HG03095 (cell line): ENCODE measurements at regions not wholly inside any gene's neighbourhood (a gene's known extent, or its start where the extent isn't known, plus 50 kb on each side); places are given as distances from the start of the nearest gene placed in this dataset.

Source experiments
- ATAC-seq: cut with Tn5 transposase; IDR thresholded peaks from one replicate; pipeline ENCODE4 v1.9.1; 2021; ENCODE audit warnings: moderate library complexity; ENCODE audit not compliant: unreplicated experiment

- ATAC-seq = no peak
These were observed 189.1 kb downstream of the PCDH18 start for GRCh38 chr4:137343221-137343620.

DNA sequence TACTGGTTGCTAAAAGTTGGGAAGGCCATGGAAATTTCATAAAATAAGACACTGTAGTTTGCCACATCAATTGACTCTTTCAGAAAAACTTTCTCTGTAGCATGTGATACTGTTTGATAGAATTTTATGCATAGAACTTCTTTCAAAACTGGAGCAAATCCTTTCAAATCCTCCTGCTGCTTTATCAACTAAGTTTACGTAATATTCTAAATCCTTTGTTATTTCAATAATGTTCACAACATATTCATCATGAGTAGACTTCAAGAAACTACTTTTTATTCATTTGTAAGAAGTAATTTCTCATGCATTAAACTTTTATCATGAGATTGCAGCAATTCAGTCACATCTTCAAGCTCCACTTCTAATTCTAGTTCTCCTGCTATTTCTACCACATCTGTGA is 199.3 kb downstream of the PCDH18 start:
- ATAC-seq = no peak

DNA sequence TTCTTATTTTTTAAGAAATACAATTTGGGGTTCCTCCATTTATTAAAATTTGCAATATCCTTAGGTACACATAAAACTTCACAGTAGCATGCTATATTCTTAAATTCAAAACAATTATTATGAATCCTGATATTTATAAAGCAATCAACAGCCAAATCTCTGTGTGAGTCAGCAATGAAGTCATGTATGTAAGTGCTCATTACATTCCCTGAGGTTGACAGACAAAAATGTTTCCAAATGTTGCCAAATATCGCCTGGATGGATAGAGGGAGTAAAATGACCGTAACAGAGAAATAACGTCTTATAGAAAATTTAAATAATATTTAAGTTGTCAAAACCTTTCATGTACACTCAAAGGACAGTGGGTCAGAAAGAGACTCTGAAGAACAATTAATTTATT is 220.0 kb downstream of the PCDH18 start:
- no peak for ATAC-seq

DNA sequence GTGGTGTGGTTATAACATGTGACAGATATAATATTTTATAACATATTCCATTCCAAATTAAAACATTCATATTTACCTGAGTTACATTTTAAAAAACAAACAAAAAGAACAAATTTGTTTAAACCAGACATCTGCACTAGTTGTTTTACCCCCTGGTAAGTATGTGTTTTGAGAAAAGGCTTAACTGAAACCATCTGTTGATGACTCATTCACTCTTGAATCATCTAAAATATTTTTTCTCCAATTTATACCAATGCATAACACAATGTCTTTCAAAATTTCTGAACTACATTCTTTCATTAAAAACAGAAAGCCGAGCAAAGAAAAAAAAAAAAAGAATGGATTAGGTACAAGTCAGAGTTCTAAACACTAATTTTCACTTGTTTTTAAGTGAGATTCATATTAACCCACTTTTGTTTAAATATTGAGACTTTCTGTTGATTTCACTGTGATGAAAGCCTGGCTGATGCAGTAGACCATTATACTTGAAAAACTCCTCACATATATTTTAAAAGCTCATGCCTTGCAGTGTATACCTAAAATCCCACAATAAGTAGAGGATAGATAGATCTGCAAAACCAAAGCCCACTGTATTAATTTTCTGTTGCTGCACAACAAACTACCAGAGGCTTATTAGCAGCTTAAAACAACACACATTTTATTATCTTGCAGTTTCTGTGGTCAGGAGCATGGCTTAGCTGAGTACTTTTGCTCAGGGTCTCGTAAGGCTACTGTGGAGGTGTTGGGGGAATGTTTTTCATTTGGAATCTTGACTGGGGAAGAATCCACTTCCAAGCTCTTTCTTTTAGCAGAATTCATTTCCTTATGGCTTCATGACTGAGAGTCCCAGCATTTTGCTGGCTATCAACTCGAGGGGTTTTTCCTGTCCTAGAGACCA is 221.5 kb downstream of the PCDH18 start:
- ATAC-seq = no peak

GRCh38 chr4:137310166-137310565 is 222.1 kb downstream of the PCDH18 start:
- no peak for ATAC-seq

- ATAC-seq = no peak
These were observed 222.9 kb downstream of the PCDH18 start for GRCh38 chr4:137309424-137309823.

- ATAC-seq = no peak
These were observed 224.5 kb downstream of the PCDH18 start for GRCh38 chr4:137307806-137308205.

- ATAC-seq = no peak
These were observed 231.5 kb downstream of the PCDH18 start for GRCh38 chr4:137300776-137301175.

DNA sequence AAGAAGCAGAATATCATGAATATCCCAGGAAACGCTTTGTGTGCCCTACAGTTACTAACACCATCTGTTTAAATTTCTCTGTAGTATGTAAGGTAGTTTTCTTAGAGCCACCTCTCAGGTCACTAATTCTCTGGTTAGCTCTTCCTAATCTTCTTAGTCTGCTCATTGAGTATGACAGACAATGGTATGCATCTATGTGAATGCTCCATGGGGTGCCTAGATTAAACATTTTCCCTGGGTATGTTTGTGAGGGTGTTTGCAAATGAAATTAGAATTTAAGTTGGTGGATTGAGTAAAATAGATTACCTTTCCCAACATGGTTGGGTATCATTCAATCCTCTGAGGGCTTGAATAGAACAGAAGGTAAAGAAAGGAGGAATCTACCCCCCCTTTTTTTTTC is 233.0 kb downstream of the PCDH18 start:
- ATAC-seq = no peak

DNA sequence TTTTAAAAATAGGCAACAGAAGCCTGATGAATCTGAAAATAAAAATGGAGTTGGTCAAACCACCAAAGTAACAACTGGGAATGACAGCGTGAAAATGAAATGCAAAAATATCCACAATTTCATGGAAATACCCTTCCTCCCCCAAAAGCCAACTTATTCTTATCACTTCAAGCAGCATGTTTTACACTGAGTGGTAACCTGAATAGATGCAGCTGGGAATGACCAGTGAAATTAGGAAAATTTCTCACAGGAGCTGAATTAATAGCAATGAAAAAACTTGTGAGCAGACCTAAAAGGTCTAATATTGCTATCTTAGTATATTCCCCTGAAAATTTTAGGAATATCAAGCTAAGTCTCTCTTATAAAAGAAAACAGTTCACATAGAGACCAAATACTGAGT is 239.0 kb downstream of the PCDH18 start:
- no peak for ATAC-seq

DNA sequence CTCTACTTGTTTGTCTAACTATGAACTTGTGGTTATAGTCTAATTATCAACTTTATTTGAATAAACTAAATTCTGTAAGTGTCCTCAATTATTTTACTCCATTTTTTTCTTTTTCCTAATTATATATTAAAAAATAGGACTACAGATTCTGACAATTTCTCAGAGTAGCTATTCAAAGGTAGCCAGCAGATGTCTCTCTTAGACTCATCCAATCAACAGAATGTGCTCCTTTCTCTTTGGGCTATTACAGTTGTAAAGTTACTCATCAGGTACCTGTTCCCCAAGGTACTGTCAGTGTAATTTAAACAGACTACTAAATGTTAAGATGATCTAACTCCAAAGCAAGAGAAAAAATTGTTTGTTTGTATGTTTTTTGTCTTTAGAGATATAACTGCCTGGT is 248.6 kb downstream of the PCDH18 start:
- no peak for ATAC-seq

DNA sequence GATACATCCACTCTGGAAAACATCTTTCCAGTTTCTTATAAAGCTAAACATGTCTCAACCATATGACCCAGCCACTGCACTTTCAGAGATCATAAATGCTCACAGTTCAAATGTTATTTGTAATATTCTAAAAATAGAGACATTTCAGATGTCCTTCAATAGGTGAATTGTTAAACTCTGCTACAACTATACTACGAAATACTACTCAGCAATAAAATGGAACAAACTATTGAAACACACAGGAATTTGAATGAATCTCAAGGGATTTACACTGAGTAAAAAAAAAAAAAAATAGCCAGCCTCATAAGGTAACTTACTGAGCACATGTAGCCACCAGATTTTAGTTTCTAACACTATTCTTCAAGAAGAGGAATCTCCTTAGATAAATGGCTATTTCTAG is 253.9 kb downstream of the PCDH18 start:
- ATAC-seq = no peak

DNA sequence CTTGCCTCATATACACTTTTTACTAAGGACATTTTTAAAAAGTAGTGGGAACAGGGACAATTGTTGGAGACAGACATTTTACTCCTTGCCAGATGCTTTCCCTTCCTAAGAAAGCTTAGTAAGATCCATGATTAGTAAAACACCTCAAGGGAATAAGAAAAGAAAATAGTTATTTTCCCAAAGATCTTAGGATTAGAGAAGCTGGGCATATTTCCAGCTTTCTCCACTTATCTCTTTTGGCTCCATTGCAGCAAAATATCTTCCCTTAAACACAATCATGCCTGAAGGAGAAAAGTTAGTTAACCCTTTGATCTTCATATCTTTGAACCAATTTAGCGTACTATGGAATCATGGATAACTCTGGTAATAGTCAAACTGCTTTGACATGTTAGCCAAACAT is 257.9 kb downstream of the PCDH18 start:
- ATAC-seq = no peak

DNA sequence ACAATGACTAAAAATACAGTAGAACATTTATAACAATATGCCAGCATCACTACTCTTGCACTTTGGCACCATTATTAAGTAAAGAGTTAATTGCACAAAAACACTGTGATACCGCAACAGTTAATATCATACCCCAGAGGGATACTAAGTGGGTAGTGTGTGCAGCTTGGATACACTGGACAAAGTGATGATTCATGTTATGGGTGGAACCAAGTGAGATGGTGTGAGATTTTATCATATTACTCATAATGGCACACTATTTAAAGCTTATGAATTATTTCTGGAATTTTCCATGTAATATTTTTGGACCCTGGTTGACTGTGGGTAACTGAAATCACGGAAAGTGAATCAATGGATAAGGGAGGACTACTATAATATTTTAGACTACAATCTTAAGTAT is 265.3 kb downstream of the PCDH18 start:
- no peak for ATAC-seq

DNA sequence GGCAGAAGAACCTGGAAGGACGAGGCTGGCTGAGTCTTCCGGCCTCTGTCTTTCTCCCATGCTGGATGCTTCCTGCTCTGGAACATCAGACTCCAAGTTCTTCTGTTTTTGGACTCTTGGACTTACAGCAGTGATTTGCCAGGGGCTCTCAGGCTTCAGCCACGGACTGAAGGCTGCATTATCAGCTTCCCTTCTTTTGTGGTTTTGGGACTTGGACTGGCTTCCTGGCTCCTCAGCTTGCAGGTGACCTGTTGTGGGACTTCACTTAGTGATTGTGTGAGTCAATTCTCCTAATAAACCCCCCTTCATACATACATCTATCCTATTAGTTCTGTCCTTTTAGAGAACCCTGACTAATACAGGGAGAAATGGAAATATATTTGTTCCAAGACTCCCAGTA is 265.8 kb downstream of the PCDH18 start:
- no peak for ATAC-seq

- ATAC-seq = no peak
These were observed 269.1 kb downstream of the PCDH18 start for GRCh38 chr4:137263206-137263605.

- no peak for ATAC-seq
These were observed 278.3 kb downstream of the PCDH18 start for GRCh38 chr4:137253949-137254348.

DNA sequence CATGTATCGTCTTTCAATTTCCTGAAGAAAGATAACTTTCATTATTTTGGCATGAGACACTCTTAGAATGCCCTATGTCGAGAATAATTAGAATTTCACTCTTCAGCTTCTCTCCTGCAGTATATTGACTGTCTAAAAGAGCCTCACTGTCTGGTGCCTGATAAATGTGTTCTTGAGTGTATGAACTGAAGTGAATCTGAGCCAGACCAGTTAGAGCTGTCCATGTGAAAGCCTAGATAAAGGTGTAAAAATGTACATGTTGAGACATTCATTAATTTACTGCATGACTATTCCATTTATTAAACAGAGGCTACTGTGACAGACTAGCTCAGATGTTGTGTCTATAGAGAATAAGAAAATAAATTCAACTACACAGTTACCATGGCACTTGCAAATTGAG is 283.2 kb downstream of the PCDH18 start:
- ATAC-seq = no peak

GRCh38 chr4:137238456-137239162 is 293.7 kb downstream of the PCDH18 start:
- ATAC-seq = no peak

GRCh38 chr4:137226900-137227299 is 305.4 kb downstream of the PCDH18 start:
- ATAC-seq = no peak

DNA sequence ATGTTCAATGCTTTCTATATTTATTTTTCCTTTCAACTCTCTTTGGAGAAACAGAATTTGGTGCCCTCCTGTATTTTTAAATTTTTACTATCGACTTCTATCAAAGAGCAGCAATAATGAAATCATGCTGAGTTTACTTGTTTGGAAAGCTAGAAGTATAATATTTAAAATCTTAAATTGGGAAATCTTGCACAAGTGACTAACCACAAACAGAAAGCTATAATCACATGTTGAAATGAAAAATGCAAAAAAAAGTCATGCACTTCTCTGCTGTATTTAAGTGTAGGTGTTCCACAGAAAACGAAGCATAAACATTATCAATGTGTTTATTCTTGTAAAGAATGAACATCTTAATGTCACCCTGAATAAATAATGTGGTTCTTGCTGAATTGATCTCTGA is 306.1 kb downstream of the PCDH18 start:
- ATAC-seq = no peak
